GM13976 (cell line): ENCODE measurements at regions not wholly inside any gene's neighbourhood (a gene's known extent, or its start where the extent isn't known, plus 50 kb on each side); places are given as distances from the start of the nearest gene placed in this dataset.

Experiments
- DNase-seq: peaks from one replicate; pipeline ENCODE4 v3.0.0; 2012; ENCODE audit warnings: low spot score
- in situ Hi-C: fragments of 300-500 bp; cut with MboI; formaldehyde crosslinking; loops from one replicate; pipeline ENCODE4 v1.12.0; 2022; ENCODE audit warnings: low sequenced_read_pairs, mixed read lengths, inconsistent platforms; ENCODE audit not compliant: unreplicated experiment
- TF ChIP-seq, protein P1 (sequence below): IDR thresholded peaks from 2 replicates; pipeline ENCODE4 v1.5.1; 2012; ENCODE audit warnings: borderline replicate concordance, mild to moderate bottlenecking; ENCODE audit not compliant: insufficient read depth; ENCODE audit errors: extremely low read depth, missing control alignments, control extremely low read depth

DNA sequence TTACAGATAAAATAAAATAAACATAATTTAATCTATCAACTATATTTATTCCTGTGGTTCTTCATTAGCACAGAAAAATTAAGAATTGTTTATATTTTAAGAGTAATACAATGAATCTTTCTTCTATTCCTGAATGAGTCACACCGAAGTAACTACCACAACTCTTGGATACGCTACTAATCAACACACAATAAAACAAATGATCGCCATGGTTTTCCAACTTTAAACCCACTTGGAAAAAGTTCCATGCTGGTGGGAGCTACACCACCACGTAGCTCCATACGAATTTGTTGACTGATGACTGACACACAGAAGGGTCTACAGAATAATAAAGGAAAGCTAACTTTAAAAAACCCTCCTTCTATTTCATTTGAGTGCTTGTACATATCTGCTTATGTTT is 135.8 kb upstream of the NEDD9 start:
- DNase-seq: no peak
- TF ChIP-seq, protein P1, sequence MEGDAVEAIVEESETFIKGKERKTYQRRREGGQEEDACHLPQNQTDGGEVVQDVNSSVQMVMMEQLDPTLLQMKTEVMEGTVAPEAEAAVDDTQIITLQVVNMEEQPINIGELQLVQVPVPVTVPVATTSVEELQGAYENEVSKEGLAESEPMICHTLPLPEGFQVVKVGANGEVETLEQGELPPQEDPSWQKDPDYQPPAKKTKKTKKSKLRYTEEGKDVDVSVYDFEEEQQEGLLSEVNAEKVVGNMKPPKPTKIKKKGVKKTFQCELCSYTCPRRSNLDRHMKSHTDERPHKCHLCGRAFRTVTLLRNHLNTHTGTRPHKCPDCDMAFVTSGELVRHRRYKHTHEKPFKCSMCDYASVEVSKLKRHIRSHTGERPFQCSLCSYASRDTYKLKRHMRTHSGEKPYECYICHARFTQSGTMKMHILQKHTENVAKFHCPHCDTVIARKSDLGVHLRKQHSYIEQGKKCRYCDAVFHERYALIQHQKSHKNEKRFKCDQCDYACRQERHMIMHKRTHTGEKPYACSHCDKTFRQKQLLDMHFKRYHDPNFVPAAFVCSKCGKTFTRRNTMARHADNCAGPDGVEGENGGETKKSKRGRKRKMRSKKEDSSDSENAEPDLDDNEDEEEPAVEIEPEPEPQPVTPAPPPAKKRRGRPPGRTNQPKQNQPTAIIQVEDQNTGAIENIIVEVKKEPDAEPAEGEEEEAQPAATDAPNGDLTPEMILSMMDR: no peak

DNA sequence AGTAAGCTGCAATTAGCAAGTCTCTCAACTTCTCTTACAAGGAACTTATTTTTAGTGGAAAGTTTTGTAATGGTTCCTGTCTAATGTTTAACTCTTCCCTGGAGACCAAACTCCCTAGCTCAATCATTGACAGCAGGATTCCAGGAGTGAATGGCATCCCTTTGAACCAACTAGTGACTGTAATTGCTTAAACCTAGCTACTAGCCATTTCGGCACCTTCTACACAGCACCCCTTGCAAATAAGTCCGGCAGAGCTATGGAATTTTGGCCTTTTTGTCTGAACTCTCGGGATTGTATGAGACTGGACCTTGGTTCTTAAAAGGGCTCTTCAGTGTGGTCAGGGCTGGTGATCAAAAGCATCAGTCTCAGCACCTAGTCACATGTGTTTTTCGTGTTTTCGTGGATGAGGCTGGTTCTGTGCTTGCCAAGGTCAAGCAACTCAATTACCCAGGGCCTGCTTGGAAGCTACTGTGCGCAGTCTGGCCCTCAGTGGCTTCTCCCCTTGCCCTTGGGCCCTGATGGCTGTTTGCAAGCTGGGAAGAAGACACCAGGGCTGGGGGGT is 135.3 kb upstream of the NEDD9 start:
- in situ Hi-C loops: no loop called here
- no peak for DNase-seq
- TF ChIP-seq, protein P1: no peak

More for the DNA sequence above, 135.8 kb upstream of the NEDD9 start:
- in situ Hi-C loops: no loop called here

DNA sequence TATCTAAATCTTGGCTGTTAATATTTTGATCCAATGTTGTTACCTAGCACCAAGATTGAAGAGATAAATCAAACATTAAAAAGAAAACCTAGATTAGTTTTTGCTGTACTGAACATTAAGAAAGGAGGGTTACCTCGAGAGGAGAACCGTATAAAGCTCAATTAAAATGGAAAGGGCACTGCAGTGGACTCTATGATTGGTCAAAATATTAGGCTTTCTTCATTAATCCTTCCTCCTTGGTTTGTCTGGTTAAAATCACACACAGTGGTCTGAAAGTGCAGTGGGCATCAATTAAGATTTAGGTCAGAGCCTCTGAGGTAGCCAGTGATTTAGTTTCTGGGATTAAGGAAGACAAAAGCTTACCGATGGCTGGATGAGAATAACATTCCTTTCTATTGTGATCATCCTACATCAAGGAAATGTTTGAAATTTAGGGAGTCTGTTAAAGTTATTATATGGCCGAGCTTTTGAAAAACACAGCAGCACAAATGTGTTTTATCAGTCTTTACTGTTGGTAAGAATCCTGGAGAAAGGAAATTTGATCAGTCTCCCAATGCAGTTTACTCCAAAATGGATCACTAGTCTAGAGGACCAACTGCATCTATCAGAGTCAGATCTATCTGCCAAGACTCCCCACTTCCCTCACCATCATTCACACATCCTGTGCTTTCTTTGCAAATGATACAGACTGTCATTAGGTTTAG is 134.6 kb upstream of the NEDD9 start:
- DNase-seq: no peak
- in situ Hi-C loops: no loop called here

DNA sequence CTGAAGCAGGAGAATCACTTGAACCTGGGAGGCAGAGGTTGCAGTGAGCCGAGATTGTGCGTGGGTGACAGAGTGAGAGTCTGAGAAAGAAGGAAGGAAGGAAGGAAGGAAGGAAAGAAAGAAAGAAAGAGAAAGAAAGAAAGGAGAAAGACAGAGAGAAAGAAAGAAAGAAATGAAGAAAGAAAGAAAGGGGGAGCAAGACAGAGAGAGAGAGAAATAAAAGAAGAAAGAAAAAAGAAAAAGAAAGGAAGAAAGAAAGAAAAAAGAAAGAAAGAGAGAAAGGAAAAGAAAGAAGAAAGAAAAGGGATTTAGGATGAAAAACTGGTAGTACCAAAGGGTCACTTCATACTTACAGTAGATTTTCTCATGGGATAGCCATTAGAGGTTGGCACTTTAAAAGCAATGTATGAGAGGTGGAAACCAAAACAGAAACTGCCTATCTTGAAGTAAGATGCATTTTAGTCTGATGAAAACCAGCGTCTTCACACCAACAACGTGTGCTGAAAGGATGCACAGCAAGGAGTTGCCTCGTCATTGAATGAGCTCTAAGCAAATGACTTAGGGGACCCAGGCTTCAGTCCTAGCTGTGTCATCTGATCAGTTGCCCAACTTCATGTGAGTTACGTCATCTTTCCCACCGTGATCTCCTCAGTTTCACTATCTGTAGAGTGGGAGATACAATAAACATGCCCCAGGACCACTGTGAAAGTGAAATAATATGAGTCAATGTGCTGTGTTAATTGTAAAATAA is 133.9 kb upstream of the NEDD9 start:
- TF ChIP-seq, protein P1: no peak
- in situ Hi-C loops: no loop called here

More for the DNA sequence above, 134.6 kb upstream of the NEDD9 start:
- TF ChIP-seq, protein P1: no peak

DNA sequence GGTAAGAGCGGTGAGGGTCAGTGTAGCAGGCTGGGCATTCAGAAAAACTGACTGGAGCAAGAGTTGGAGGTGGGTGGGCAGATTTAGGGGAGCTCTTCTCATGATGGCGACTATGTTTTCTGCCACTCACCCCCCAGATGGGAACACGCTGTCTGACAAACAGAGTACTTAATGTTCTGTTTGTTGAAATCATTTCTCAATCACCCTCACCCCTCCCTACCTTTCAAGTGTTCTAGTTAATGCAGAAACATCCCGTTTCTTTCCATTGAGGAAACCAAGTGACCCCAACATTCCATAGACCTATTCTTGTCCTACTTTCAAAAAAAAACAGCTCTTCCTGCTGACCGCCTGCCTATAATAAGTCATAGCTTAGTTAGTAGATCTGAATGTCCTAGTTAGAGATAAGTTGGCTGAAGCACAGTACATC is 132.5 kb upstream of the NEDD9 start:
- in situ Hi-C loops: no loop called here
- DNase-seq: no peak
- TF ChIP-seq, protein P1: no peak

More for the DNA sequence above, 133.9 kb upstream of the NEDD9 start:
- DNase-seq: peak; percentile 70

DNA sequence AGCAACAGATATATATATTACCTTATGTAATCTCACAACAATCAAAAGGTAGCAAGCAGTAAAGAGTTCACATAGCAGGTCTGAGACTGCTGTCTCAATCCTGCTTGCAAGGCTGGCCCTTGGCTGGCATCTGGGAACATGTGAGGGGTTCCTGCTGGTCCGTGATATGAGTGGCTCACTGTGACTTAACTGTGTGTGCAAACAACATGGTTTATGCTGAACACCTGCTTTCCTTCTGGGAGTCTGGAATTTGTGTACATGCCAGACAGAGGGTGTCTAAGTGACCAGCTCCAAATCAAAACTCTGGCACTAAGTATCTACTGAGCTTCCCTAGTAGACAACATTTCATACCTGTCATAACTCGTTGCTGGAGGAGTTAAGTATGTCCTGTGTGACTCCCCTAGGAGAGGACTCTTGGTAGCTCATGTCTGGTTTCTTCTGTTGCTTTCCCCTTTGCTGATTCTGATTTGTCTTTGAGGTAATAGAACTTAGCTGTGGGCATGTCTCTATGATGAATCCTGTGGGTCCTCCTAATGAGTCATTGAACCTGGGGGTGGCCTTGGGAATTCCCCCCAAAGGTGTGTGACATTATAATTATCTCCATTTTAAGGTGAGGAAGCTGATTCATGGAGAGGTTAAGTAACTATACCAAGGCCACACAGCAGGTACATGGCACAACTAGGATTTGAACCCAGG is 131.6 kb upstream of the NEDD9 start:
- TF ChIP-seq, protein P1: no peak
- no peak for DNase-seq
- in situ Hi-C loops: no loop called here
